ENCODE measurements at regions not wholly inside any gene's neighbourhood (a gene's known extent, or its start where the extent isn't known, plus 50 kb on each side); places are given as distances from the start of the nearest gene placed in this dataset.

- no peak for DNase-seq (ENCODE audit: extremely low read depth, insufficient read length)
- TF ChIP-seq CTCF (IDR thresholded peaks at IDR 0.05; ENCODE audit: insufficient read depth, low read length, poor library complexity, severe bottlenecking) = no peak
- Histone ChIP-seq H3K27me3 (replicated peaks; ENCODE audit: control insufficient read depth, insufficient read depth, low read length) (no peaks in the 10 kb centered on the region), H3K4me3 (replicated peaks; ENCODE audit: low read depth, low read length) (no peak overlapping the region), H3K36me3 (ENCODE audit: control insufficient read depth, insufficient read depth, low read length) (no peaks in the 10 kb centered on the region)
Measured at GRCh38 chr20:11813106-11813890, 104.4 kb upstream of the BTBD3 start.

- H3K36me3 ChIP-seq (ENCODE audit: control insufficient read depth, insufficient read depth, low read length) = no peaks in the 10 kb centered on the region
- no peak for TF ChIP-seq CTCF (IDR thresholded peaks at IDR 0.05; ENCODE audit: insufficient read depth, low read length, poor library complexity, severe bottlenecking)
- no peaks in the 10 kb centered on the region for H3K27me3 ChIP-seq (replicated peaks; ENCODE audit: control insufficient read depth, insufficient read depth, low read length)
- DNase-seq (ENCODE audit: extremely low read depth, insufficient read length) = no peak
- H3K4me3 ChIP-seq (replicated peaks; ENCODE audit: low read depth, low read length) = no peak overlapping the region
Measured at GRCh38 chr20:11814267-11814666, 103.4 kb upstream of the BTBD3 start.

GRCh38 chr20:11820838-11821237 lies 96.9 kb upstream of the BTBD3 start:
- H3K27me3 ChIP-seq (replicated peaks; ENCODE audit: control insufficient read depth, insufficient read depth, low read length) = no peaks in the 10 kb centered on the region
- no peak overlapping the region for H3K4me3 ChIP-seq (replicated peaks; ENCODE audit: low read depth, low read length)
- DNase-seq (ENCODE audit: extremely low read depth, insufficient read length) = no peak
- H3K36me3 ChIP-seq (ENCODE audit: control insufficient read depth, insufficient read depth, low read length) = no peaks in the 10 kb centered on the region
- no peak for TF ChIP-seq CTCF (IDR thresholded peaks at IDR 0.05; ENCODE audit: insufficient read depth, low read length, poor library complexity, severe bottlenecking)

- Histone ChIP-seq H3K36me3 (ENCODE audit: control insufficient read depth, insufficient read depth, low read length) (no peaks in the 10 kb centered on the region), H3K27me3 (replicated peaks; ENCODE audit: control insufficient read depth, insufficient read depth, low read length) (no peaks in the 10 kb centered on the region), H3K4me3 (replicated peaks; ENCODE audit: low read depth, low read length) (no peak overlapping the region)
- TF ChIP-seq CTCF (IDR thresholded peaks at IDR 0.05; ENCODE audit: insufficient read depth, low read length, poor library complexity, severe bottlenecking) = no peak
- DNase-seq (ENCODE audit: extremely low read depth, insufficient read length) = no peak
Measured at GRCh38 chr20:11822540-11822794, 95.2 kb upstream of the BTBD3 start.

- no peak for TF ChIP-seq CTCF (IDR thresholded peaks at IDR 0.05; ENCODE audit: insufficient read depth, low read length, poor library complexity, severe bottlenecking)
- Histone ChIP-seq H3K27me3 (replicated peaks; ENCODE audit: control insufficient read depth, insufficient read depth, low read length) (no peaks in the 10 kb centered on the region), H3K4me3 (replicated peaks; ENCODE audit: low read depth, low read length) (no peak overlapping the region), H3K36me3 (ENCODE audit: control insufficient read depth, insufficient read depth, low read length) (no peaks in the 10 kb centered on the region)
- DNase-seq (ENCODE audit: extremely low read depth, insufficient read length) = no peak
Measured at GRCh38 chr20:11826334-11826733, 91.4 kb upstream of the BTBD3 start.

- no peaks in the 10 kb centered on the region for H3K36me3 ChIP-seq (ENCODE audit: control insufficient read depth, insufficient read depth, low read length)
- H3K27me3 ChIP-seq (replicated peaks; ENCODE audit: control insufficient read depth, insufficient read depth, low read length) = no peaks in the 10 kb centered on the region
- DNase-seq (ENCODE audit: extremely low read depth, insufficient read length) = no peak
- H3K4me3 ChIP-seq (replicated peaks; ENCODE audit: low read depth, low read length) = no peak overlapping the region
- no peak for TF ChIP-seq CTCF (IDR thresholded peaks at IDR 0.05; ENCODE audit: insufficient read depth, low read length, poor library complexity, severe bottlenecking)
Measured at GRCh38 chr20:11832397-11832796, 85.3 kb upstream of the BTBD3 start.
